Activated CD4-positive, alpha-beta T cell treated with anti-CD3 and anti-CD28 coated beads, Interleukin-2, amount 10 ng/mL, durations not matched to agents 24 days and 14 days (primary cell): ENCODE measurements at regions not wholly inside any gene's neighbourhood (a gene's known extent, or its start where the extent isn't known, plus 50 kb on each side); places are given as distances from the start of the nearest gene placed in this dataset.
"Not testable (repeated sequence)": the region's sequence is repeated elsewhere in the genome, so short reads cannot be mapped to it uniquely, and the experiment has no call there.

Source experiments
- DNase-seq: peaks from one replicate; pipeline ENCODE4 v3.0.0; 2022
- H3K27ac Mint-ChIP-seq: one replicate; pipeline ENCODE4 v1.8.0; 2022; ENCODE audit warnings: mild to moderate bottlenecking, mixed read lengths
- H3K27me3 Mint-ChIP-seq: one replicate; pipeline ENCODE4 v1.8.0; 2022; ENCODE audit warnings: mixed read lengths
- H3K36me3 Mint-ChIP-seq: one replicate; pipeline ENCODE4 v1.8.0; 2022; ENCODE audit warnings: low read depth, mild to moderate bottlenecking, mixed read lengths
- H3K4me1 Mint-ChIP-seq: one replicate; pipeline ENCODE4 v1.8.0; 2021; ENCODE audit warnings: mixed read lengths
- H3K4me3 Mint-ChIP-seq: one replicate; pipeline ENCODE4 v1.8.0; 2022; ENCODE audit warnings: mild to moderate bottlenecking, moderate library complexity, mixed read lengths
- H3K9me3 Mint-ChIP-seq: one replicate; pipeline ENCODE4 v1.8.0; 2021; ENCODE audit warnings: mixed read lengths
- intact Hi-C: fragments of 100-400 bp; cut with micrococcal nuclease; formaldehyde crosslinking; loops from one replicate; pipeline ENCODE4 v1.15.1; 2023

DNA sequence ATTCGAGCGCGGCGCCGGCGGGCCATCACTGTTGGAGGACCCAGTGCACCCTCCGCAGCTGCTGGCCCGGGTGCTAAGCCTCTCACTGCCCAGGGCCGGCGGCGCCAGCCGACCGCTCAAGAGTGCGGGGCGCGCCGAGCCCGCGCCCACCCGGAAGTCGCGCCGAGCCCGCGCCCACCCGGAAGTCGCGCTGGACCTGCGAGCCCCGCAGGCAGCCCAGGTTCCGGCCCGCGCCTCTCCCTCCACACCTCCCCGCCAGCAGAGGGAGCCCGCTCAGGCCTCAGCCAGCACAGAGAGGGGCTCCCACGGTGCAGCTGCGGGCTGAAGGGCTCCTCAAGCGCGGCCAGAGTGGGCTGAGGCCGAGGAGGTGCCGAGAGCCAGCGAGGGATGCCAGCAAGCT lies 170.8 kb downstream of the GTF2H2C_2 start:
- H3K27ac Mint-ChIP-seq, H3K27me3 Mint-ChIP-seq, H3K36me3 Mint-ChIP-seq, H3K4me1 Mint-ChIP-seq, H3K9me3 Mint-ChIP-seq, intact Hi-C loops, H3K4me3 Mint-ChIP-seq: not testable (repeated sequence)
- DNase-seq = peak; percentile 51
